SK-N-SH (cell line): ENCODE measurements at regions not wholly inside any gene's neighbourhood (a gene's known extent, or its start where the extent isn't known, plus 50 kb on each side); places are given as distances from the start of the nearest gene placed in this dataset.

Experiments used
- EP300 ChIP-seq, 2 experiments: IDR thresholded peaks; 2 replicates each; pipeline versions ENCODE4 v1.4.0 to v1.6.1; 2012; ENCODE audit warnings: borderline replicate concordance in 1 of 2, low read depth in 1 of 2, low read length in 1 of 2
- GABPA ChIP-seq: IDR thresholded peaks from 2 replicates; pipeline ENCODE4 v1.4.0; 2012; ENCODE audit warnings: low read depth, mild to moderate bottlenecking
- JUND ChIP-seq: IDR thresholded peaks from 2 replicates; pipeline ENCODE4 v1.4.0; 2012
- POLR2AphosphoS5 ChIP-seq: IDR thresholded peaks from 2 replicates; pipeline ENCODE4 v1.6.1; 2012; ENCODE audit warnings: low read depth, low read length
- RAD21 ChIP-seq: IDR thresholded peaks from 2 replicates; pipeline ENCODE4 v1.6.1; 2012; ENCODE audit warnings: mild to moderate bottlenecking, low read length
- YY1 ChIP-seq: IDR thresholded peaks from 2 replicates; pipeline ENCODE4 v1.4.0; 2012; ENCODE audit warnings: low read depth, mild to moderate bottlenecking
- TF ChIP-seq, protein P1 (sequence below): IDR thresholded peaks from 2 replicates; pipeline ENCODE4; 2012
- TF ChIP-seq, protein P2 (sequence below): fragments of 200-600 bp; sonication (generic); IDR thresholded peaks from 2 replicates; pipeline ENCODE4 v1.6.1; 2017; ENCODE audit warnings: antibody characterized with exemption, mild to moderate bottlenecking, moderate library complexity
- TF ChIP-seq, protein P3 (sequence below): IDR thresholded peaks from 2 replicates; pipeline ENCODE4 v1.6.1; 2012; ENCODE audit warnings: mild to moderate bottlenecking, low read depth, low read length, moderate library complexity
- TF ChIP-seq, protein P4 (sequence below): IDR thresholded peaks from 2 replicates; pipeline ENCODE4 v1.4.0; 2012; ENCODE audit warnings: low read depth, borderline replicate concordance

DNA sequence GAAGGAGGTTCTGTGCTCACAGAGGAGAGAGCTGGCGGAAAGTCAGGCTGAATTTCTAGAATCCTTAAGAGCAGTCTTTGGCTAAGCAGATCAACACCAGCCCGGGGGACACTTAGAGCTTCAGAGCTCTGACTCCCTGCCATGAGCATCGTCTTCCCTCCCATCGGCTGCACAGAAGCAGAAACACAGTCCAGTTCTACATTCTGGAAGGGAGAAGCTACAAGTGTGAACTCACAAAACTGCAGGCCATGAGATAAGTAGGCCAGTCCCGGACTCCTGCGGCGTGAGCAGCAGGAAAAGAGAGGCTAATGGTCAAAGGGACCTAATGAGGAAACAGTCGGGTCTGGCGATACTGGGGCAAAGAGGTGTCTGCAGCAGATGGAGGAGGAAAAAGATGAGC lies 211.5 kb downstream of the DHX15 start:
- TF ChIP-seq, protein P1, sequence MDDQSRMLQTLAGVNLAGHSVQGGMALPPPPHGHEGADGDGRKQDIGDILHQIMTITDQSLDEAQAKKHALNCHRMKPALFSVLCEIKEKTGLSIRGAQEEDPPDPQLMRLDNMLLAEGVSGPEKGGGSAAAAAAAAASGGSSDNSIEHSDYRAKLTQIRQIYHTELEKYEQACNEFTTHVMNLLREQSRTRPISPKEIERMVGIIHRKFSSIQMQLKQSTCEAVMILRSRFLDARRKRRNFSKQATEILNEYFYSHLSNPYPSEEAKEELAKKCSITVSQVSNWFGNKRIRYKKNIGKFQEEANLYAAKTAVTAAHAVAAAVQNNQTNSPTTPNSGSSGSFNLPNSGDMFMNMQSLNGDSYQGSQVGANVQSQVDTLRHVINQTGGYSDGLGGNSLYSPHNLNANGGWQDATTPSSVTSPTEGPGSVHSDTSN = no peak
- TF ChIP-seq, protein P2, sequence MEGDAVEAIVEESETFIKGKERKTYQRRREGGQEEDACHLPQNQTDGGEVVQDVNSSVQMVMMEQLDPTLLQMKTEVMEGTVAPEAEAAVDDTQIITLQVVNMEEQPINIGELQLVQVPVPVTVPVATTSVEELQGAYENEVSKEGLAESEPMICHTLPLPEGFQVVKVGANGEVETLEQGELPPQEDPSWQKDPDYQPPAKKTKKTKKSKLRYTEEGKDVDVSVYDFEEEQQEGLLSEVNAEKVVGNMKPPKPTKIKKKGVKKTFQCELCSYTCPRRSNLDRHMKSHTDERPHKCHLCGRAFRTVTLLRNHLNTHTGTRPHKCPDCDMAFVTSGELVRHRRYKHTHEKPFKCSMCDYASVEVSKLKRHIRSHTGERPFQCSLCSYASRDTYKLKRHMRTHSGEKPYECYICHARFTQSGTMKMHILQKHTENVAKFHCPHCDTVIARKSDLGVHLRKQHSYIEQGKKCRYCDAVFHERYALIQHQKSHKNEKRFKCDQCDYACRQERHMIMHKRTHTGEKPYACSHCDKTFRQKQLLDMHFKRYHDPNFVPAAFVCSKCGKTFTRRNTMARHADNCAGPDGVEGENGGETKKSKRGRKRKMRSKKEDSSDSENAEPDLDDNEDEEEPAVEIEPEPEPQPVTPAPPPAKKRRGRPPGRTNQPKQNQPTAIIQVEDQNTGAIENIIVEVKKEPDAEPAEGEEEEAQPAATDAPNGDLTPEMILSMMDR = no peak
- TF ChIP-seq JUND = no peak
- TF ChIP-seq RAD21 = no peak
- TF ChIP-seq EP300 (IDR thresholded peaks at IDR 0.05; ENCODE audit: borderline replicate concordance in 1 of 2, low read depth in 1 of 2, low read length in 1 of 2) = no peak
- TF ChIP-seq, protein P3, sequence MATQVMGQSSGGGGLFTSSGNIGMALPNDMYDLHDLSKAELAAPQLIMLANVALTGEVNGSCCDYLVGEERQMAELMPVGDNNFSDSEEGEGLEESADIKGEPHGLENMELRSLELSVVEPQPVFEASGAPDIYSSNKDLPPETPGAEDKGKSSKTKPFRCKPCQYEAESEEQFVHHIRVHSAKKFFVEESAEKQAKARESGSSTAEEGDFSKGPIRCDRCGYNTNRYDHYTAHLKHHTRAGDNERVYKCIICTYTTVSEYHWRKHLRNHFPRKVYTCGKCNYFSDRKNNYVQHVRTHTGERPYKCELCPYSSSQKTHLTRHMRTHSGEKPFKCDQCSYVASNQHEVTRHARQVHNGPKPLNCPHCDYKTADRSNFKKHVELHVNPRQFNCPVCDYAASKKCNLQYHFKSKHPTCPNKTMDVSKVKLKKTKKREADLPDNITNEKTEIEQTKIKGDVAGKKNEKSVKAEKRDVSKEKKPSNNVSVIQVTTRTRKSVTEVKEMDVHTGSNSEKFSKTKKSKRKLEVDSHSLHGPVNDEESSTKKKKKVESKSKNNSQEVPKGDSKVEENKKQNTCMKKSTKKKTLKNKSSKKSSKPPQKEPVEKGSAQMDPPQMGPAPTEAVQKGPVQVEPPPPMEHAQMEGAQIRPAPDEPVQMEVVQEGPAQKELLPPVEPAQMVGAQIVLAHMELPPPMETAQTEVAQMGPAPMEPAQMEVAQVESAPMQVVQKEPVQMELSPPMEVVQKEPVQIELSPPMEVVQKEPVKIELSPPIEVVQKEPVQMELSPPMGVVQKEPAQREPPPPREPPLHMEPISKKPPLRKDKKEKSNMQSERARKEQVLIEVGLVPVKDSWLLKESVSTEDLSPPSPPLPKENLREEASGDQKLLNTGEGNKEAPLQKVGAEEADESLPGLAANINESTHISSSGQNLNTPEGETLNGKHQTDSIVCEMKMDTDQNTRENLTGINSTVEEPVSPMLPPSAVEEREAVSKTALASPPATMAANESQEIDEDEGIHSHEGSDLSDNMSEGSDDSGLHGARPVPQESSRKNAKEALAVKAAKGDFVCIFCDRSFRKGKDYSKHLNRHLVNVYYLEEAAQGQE = no peak
- TF ChIP-seq YY1 = no peak
- TF ChIP-seq GABPA = no peak
- TF ChIP-seq, protein P4, sequence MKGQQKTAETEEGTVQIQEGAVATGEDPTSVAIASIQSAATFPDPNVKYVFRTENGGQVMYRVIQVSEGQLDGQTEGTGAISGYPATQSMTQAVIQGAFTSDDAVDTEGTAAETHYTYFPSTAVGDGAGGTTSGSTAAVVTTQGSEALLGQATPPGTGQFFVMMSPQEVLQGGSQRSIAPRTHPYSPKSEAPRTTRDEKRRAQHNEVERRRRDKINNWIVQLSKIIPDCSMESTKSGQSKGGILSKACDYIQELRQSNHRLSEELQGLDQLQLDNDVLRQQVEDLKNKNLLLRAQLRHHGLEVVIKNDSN = no peak
- no peak for TF ChIP-seq POLR2AphosphoS5
